ENCODE measurements at regions not wholly inside any gene's neighbourhood (a gene's known extent, or its start where the extent isn't known, plus 50 kb on each side); places are given as distances from the start of the nearest gene placed in this dataset.
"Not testable (repeated sequence)": the region's sequence is repeated elsewhere in the genome, so short reads cannot be mapped to it uniquely, and the experiment has no call there.

GRCh38 chr7:81846398-81846797 is 76.6 kb upstream of the HGF start:
- no peaks in the 10 kb centered on the region for H3K27me3 ChIP-seq

GRCh38 chr7:81845744-81846241 is 75.9 kb upstream of the HGF start:
- DNase-seq (no peak), ATAC-seq (no peak)
- peak overlapping the region in 5 of 10 donors; percentile 3 to 33 (median 10) for H3K4me3 ChIP-seq
- H3K27ac ChIP-seq, result peak overlapping the region in 3 of 10 donors; percentile 8 to 87 (median 23)
- 31 to 42% methylated on average over 7 of the region's 7 CpGs for WGBS, 2 donors
- H3K27me3 ChIP-seq, result no peaks in the 10 kb centered on the region
- TF ChIP-seq CTCF (IDR thresholded peaks at IDR 0.05), result no peak
- intact Hi-C loops (cut with DNase I), result no loop called here
- H3K36me3 ChIP-seq, result no peaks in the 10 kb centered on the region
- H3K4me1 ChIP-seq, result peaks cover 0 to 27% (median 0%) of the 10 kb centered on the region in 9 donors
- H3K9me3 ChIP-seq, result peaks cover 0 to 4% (median 0%) of the 10 kb centered on the region in 11 donors

More at GRCh38 chr7:81846398-81846797, 76.6 kb upstream of the HGF start:
- peak overlapping the region in 3 of 10 donors; percentile 4 to 33 (median 10) for H3K4me3 ChIP-seq
- no peaks in the 10 kb centered on the region for H3K36me3 ChIP-seq
- H3K9me3 ChIP-seq, result peaks cover 0 to 4% (median 0%) of the 10 kb centered on the region in 11 donors
- DNase-seq (peak in 1 of 2 donors; percentile 17), ATAC-seq (peak; percentile 55 to 87 (median 81))
- H3K4me1 ChIP-seq, result peaks cover 0 to 27% (median 0%) of the 10 kb centered on the region in 9 donors
- H3K27ac ChIP-seq, result peak overlapping the region in 3 of 10 donors; percentile 8 to 87 (median 23)
- 51 to 54% methylated on average over 1 of the region's 1 CpG for WGBS, 2 donors
- intact Hi-C loops (cut with DNase I), result no loop called here
- no peak for TF ChIP-seq CTCF (IDR thresholded peaks at IDR 0.05)

- intact Hi-C loops (cut with DNase I); H3K27me3 ChIP-seq; H3K27ac ChIP-seq; ATAC-seq; DNase-seq; H3K4me3 ChIP-seq; H3K36me3 ChIP-seq: not testable (repeated sequence)
- Histone ChIP-seq H3K4me1 (peaks cover 0 to 27% (median 0%) of the 10 kb centered on the region in 9 donors), H3K9me3 (peaks cover 0 to 12% (median 2%) of the 10 kb centered on the region in 11 donors)
- WGBS, 2 donors, result 86 to 89% methylated on average over 2 of the region's 2 CpGs
Measured at GRCh38 chr7:81843657-81844056, 73.8 kb upstream of the HGF start.

- no peak overlapping the region for H3K4me3 ChIP-seq
- no peak for TF ChIP-seq CTCF (IDR thresholded peaks at IDR 0.05)
Measured at GRCh38 chr7:81842361-81842760, 72.5 kb upstream of the HGF start.

GRCh38 chr7:81839708-81840369 is 70.0 kb upstream of the HGF start:
- 91 to 92% methylated on average over 6 of the region's 6 CpGs for WGBS, 2 donors
- DNase-seq, result no peak
- H3K4me3 ChIP-seq, result no peak overlapping the region
- H3K9me3 ChIP-seq, result peaks cover 0 to 12% (median 2%) of the 10 kb centered on the region in 11 donors
- H3K36me3 ChIP-seq, result no peaks in the 10 kb centered on the region
- no peak for ATAC-seq
- no peak for TF ChIP-seq CTCF (IDR thresholded peaks at IDR 0.05)
- H3K27ac ChIP-seq, result no peak overlapping the region
- intact Hi-C loops (cut with DNase I), result no loop called here
- H3K27me3 ChIP-seq, result no peaks in the 10 kb centered on the region
- H3K4me1 ChIP-seq, result no peaks in the 10 kb centered on the region

More at GRCh38 chr7:81842361-81842760, 72.5 kb upstream of the HGF start:
- WGBS, 2 donors, result 70 to 80% methylated on average over 2 of the region's 2 CpGs
- no peaks in the 10 kb centered on the region for H3K27me3 ChIP-seq
- DNase-seq, result no peak
- no peak for ATAC-seq
- intact Hi-C loops (cut with DNase I), result no loop called here
- peaks cover 0 to 12% (median 2%) of the 10 kb centered on the region in 11 donors for H3K9me3 ChIP-seq
- H3K27ac ChIP-seq, result no peak overlapping the region
- peaks cover 0 to 21% (median 0%) of the 10 kb centered on the region in 9 donors for H3K4me1 ChIP-seq
- H3K36me3 ChIP-seq, result no peaks in the 10 kb centered on the region
